Stimulated activated CD8-positive, alpha-beta memory T cell treated with anti-CD3 and anti-CD28 coated beads, Interleukin-4, amount 100 ng/mL, for 48 hours (primary cell): ENCODE measurements at regions not wholly inside any gene's neighbourhood (a gene's known extent, or its start where the extent isn't known, plus 50 kb on each side); places are given as distances from the start of the nearest gene placed in this dataset.

Experiments used
- DNase-seq: peaks from one replicate; pipeline ENCODE4 v3.0.0-alpha.2; 2020

DNA sequence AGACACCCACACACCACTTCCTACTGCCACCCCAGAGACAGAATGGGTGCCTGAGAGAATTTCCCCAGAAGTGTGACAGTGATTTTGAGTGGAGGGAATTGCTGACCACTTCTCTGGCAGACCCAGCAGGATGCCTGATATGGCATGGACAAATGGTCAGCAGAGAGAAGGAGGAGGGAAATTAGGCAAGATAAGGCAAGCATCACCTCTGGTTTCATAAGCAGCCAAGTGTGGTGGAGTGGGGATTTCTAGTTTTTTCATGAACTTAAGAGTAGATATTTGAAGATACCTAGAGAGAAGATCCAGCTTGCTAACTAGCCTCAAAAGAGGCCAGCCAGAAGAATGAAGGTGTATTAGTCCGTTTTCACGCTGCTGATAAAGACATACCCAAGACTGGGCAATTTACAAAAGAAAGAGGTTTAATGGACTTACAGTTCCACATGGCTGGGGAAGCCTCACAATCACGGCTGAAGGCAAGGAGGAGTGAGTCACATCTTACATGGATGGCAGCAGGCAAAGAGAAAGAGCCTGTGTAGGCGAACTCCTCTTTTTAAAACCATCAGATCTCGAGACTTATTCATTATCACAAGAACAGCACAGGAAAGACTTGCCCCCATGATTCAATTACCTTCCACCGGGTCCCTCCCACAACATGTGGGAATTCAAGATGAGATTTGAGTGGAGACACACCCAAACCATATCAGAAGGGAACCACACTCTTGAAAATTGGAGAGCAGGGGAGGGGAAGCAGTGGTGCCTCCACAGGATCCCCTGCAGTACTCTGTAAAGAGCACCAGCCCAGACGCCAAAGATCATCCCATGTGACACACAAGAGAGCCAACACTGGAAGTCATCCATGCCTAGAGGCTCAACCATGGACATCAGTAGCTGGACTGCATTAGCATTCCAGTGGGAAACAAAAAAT lies 64.2 kb downstream of the RBM43 start:
- DNase-seq = no peak

DNA sequence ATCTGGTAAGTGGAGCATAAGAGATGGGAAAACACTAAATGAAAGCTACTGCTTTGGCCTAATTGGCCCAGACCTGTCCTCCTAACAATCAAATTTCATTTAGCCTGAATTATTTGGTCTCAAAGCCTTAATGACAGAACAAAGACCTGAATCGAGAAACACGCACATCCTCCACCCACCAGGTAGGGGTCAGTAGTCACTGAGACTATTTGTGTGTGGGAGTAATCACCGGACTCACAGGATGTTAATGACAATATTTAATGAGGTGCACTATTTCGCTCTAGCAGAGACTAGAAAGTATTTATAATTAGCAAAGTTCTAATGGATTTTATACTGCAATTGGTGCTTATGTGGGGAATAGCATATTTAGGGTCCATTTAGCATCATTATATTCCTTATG lies 68.1 kb downstream of the RBM43 start:
- no peak for DNase-seq

DNA sequence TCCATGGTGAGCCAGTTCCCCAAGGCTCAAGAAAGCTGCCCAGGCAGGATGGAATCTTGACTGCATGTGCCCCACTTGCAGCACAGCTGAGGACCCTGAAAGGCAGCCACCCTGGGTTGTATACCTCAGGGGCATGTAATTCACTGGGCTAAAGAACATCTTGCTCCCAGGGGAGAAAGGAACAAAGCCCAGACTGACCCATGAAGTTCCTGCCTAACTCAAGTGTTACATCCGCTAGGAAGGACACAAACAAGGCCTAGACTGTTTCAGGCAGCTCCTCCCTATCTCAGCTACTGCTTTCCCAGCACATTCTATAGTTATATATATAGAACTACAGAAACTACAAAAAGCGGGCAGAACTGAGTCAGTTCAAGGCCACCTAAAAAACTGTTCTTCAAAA lies 69.0 kb downstream of the RBM43 start:
- no peak for DNase-seq

DNA sequence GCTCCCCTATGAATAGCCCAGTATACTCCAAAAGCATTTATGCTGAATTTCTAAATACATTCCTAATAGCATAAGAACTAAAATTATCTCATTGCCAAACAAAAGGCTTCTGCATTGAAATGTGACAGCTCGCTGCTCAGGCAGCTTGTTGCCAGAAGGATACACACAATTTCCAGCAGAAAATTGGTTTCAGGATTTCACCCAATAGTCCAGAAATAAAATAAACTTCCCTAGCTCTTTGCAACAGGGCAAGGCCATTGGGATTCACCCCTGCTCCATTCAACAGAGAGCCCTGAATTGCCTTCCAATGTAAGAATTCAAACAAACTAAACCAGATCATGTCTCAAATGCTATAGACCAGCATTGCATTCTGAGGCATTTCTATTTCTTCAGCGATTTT lies 70.7 kb downstream of the RBM43 start:
- no peak for DNase-seq

DNA sequence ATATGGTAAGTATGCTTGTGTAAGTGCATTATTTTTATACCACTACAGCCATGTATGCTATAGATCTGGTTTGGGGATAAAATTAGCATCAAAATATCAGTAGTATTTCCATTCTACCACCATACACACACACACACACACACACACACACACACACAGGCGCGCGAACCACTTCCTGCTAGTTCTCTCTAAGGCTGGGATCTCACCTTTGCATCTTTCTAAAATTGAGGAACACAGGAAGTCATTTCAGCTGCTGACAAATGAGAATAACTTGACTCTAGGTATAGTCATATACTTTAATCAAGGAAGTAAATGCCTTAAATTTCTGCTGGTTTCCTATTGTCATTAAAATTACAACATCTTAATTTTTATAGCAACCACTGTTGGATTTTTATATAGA lies 72.5 kb downstream of the RBM43 start:
- no peak for DNase-seq

DNA sequence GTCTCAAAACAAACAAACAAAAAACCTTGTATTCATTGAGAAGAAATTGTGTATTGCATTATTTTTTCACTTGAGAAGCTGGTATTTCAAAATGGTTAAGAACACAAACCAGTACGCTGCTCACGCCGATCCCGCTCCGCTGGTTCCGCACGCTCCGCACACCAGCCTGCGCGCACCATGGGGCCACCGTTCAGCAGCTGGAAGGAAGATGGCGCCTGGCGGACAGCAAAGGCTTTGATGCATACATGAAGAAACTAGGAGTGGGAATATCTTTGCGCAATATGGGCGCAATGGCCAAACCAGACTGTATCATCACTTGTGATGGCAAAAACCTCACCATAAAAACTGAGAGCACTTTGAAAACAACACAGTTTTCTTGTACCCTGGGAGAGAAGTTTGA lies 75.7 kb downstream of the RBM43 start:
- no peak for DNase-seq

DNA sequence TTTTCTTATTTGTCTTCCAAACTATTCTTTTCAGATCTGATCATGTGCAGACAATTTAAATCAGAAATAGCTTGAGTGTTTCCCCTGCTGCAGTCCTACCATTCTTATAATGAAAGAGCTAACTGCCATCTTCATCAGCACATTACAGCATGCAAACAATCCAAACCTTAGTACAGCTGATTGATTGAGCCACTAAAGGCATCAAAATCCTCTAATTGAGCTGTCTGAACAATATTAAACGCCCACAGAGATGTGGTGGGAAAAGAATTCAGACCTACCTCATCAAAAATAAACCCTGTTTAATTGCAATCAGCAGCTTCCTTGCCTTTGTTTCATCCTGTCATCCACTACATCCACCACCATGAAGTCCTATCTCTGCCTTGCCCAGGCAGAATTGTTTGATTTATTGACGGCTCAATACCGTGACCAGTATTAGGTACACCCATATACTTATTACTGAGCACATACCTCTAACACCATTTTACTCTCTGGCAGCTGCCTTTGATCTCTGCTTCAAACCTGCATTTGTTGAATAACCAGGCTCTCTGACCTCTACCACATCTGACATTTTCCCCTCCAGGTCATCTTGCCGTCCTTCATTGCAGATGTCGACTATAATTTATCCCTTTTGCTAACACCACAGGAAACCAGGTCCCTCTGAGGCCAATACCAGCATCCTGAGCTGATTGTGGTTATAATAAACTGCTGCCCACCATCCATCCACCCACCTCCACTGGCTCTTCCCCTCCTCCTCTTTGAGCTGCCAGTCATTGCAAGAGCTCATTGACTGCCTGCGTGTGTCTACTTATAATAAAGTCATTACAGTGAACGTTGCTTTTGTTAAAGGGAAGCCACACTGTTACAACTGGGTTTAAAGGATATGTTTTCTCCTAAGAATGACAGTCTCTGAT lies 78.5 kb downstream of the RBM43 start:
- no peak for DNase-seq

DNA sequence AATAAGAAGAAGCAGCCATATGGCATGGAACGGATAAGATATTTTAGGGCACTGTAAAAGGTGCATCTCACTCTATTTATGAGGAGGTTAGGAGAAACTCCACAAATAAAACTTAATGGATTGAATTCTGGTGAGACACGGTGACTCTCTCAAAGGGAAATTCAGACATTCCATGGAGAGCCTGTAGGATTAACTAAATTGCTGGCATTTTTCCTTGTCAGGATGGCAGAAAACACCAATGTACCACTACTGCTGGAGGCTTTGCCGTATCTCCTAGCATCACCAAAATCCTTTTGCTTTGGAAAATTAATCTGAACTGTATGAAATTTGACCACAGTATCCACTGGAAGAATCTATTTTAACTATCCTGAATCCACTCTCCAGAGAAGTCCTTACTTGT lies 79.3 kb downstream of the RBM43 start:
- DNase-seq = no peak

DNA sequence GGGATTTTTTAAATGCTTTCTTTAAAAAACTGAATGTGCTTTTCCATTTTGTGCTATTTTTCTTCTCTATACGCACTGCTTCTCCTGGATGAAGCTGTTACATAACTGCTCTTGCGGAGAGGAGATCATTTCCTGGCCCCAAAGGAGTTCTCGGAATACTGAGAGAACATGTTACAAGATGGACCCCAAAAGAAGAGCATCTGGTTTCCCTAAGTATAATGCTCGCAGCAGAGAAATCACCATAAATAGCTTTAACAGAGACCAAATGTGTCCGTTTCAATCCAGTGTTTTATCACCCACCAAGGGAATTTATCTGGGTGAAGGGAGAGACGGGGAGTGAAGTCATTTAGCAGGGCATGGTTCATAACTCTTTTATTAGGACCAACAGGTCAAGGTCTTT lies 80.1 kb downstream of the RBM43 start:
- DNase-seq = no peak

DNA sequence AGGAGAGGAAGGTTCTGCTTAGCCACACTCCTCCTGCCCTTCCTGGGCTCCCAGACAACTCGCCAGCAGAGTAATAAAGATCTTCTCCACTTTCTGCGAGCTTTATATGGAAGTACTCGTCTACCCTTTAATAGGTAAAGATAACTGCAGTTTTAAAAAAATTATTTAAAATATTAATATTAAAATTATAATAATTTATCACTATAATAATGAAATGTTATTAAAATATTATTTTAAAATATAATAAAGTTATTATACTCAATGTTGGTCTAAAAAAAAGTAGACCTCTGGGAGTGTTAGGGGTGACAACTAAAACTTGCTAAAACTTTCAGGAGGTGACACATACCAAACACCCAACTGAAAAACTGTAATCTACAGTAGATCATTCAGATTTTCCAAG lies 81.5 kb downstream of the RBM43 start:
- no peak for DNase-seq

DNA sequence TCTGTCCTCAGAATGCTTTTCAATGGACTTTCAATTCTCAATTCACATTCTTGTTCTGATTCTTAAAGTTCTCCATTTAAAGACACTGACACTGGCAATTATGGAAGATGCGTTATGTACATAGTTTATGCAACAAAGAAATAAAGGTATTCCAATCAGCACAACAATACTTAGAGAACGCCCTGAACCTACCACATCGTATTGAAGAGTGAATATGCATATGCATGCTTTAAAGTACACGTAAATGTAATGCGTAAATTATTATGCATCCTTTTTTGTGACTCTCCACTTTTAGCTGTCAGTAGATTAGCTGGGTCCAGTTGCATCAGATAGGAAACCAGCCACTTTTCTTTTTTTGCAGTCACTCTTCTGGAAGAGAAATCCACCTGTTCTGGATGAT lies 83.5 kb downstream of the RBM43 start:
- no peak for DNase-seq

DNA sequence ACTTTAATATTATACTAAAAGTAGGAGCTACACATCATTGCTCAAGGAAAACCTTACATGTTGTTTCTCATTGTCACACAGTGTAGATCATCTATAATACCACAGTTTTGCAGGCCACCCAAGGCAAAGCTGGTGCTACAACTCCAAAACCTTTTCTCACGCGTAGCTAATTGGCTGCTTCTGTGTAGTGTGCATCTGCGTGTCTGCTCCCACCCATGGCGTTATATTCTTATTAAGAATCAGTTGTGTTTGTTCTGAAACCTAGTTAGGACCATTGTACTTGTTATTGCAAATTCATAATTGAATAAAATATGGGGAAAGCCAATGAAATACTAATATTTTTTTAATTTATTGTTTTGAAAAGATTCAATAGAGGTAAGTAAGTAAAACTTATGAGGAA lies 83.9 kb downstream of the RBM43 start:
- no peak for DNase-seq

DNA sequence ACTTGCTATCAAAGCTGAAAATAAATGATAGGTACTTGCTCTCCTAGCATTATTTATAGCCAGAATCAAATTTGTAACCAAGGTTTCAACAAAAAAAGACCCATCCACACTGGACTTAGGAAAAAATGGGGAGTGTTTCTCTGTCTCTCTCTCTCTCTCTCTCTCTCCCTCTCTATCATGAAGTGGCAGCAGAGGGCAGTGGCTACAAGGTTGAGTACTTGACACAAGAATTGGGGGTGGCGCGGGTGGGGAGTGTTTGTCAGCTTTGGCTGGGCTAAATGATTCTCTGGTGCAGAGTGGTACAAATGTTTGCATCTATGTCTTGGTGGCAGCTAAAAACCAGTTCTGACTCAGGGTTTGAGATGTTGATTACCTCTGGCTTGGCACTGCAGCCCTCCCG lies 85.0 kb downstream of the RBM43 start:
- no peak for DNase-seq

DNA sequence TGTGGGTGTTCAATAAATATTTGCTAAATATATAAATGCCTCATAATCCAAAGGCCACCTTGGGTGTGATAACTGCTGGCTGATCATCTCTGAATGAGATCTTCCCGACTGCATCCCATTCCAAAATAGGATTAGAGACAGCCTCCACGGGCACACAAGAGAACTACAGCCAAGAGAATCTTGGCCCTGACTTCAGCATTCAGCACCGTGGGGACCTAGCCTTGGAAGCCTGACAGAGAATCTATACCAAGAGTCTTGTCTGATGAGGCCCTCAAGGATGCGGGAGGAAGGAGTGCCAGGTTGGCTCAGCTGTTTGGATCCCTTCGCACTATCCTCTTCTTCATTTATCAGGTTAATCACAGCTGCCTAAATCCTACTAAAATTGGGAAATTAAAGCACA lies 85.8 kb downstream of the RBM43 start:
- DNase-seq = no peak

DNA sequence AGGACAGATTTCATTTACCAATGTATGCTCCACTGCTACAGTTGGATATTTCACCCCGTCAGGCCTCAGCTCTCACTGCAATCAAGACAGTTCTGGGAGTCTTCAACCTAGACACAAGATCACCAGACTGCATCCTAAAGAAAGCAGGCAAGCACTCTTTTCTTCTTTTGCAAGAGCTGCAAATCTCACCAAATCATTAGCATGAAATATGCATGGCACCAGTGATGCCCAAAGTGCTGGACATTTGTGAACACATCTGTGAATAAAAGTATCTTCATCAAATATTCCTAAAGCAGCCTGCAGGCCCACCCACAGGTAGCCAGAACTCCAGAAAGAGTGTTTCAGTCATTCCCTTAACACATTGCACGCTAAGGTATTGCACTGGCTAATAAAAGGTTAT lies 87.5 kb downstream of the RBM43 start:
- no peak for DNase-seq

DNA sequence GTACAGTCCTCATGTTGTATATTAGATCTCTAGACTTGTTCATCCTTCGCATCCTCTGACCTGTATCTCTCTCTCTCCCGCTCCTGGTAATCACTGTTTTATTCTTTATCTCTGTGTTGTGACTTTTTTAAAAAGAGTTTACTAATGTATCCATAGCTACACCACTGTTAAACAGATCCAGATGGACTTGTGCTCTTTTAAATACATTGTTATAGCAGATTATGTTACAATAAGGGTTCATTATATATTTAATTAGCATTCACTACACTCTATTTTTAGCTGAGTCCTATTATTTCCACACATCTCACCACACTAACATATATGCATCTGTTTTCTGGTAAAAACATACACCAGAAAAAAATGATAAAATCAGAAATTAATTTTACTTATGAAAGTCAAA lies 90.5 kb downstream of the RBM43 start:
- no peak for DNase-seq

DNA sequence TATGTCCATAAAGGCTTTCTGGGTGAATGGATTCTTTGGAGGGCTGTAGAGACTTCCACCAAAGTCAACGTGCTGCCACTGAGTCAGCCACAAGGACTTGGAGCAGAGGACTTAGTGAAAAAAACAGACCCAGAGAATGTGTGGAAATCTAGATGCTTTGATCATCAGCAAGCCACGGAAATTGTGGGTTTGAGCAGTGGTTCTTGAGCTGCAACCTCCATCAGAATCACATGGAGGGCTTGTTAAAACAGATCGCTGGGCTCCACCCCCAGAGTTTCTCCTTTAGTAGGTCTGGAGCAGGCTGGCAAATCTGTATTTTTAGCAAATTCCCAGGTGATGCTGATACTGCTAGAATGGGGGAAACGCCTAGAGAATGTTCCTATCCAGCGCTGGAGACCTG lies 95.3 kb downstream of the RBM43 start:
- no peak for DNase-seq

DNA sequence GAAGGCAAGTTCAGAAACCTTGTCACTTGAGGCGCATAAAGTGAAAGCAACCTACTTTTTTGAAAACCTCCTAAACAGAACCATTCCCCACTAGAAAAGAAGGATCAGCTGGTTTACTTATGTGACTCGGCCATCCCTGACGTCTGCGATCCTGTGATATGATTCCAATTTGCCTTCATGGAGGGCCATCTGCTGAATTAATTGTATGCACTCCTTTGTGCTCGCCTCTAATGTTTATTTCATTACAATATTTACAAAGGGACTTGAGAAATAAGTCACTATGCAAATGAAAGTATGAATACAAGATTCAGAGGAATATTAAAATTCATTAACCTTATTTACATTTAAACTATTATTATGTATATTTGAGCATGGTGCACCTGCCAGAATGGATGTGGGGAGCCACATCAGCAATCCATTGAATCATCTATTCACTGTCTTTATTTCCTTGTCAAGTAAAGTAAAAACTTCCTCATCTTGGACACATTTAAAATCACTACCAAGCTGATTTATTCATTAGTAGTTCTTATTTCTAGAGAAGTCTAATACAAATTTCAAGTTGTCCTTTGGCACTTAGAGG lies 96.5 kb downstream of the RBM43 start:
- DNase-seq = no peak

DNA sequence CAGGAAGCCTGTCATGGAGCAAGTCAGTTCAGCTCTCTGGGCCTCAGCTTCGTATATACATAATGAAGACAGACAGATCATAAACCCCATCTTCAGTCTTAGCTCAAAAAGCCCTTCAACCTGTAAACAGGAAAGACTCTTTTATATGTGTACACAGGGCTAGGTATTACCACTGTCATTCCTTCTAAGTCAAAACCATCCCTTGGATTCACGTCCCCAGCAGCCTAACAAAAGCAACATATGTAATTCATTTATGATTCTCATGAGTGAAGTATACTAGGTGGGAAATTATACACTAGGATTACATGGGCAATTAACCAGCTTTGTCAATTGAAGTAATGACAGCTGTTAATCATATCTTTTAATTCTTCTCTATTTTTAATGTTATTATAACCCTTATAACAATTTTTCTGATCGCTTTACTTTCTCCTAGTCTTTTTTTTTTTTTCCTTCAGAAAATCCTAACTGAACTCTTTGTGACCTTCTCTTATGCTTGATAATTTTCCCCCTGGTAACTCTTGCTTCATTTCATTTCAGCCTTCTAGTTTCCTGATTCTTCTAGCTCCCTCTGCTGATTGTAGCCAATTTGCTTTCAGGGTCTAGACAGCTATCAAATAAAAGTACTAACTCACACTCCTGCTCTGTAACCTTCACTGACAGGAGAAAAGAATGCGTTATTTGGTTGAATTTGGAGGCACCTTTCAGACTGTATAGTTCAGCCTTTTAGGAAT lies 99.7 kb downstream of the RBM43 start:
- no peak for DNase-seq

DNA sequence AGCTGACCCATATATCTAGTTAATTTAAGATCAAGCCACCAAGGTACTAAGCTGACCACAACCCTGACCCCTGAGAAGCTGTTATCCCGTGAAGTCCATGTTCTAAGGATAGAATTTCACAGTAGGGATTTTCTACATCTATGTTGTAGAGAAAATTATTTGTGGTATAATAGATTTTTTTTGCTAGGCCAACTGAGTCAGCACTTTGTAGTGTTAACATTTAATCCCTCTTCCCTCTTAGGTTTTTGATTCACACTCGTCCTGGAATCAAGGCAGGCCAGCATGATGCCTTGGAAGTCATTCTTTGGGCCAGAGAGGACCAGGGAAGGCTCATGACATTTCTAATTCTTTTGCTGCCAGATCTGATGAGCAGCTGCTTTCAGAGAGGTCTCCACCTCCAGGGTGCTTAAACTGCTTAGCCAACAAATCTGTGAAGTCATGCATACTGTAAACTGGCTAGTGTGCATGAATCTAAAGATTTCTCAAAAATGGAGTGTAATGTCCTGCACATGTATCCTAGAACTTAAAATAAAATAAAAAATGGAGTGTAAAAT lies 102.5 kb downstream of the RBM43 start:
- no peak for DNase-seq

DNA sequence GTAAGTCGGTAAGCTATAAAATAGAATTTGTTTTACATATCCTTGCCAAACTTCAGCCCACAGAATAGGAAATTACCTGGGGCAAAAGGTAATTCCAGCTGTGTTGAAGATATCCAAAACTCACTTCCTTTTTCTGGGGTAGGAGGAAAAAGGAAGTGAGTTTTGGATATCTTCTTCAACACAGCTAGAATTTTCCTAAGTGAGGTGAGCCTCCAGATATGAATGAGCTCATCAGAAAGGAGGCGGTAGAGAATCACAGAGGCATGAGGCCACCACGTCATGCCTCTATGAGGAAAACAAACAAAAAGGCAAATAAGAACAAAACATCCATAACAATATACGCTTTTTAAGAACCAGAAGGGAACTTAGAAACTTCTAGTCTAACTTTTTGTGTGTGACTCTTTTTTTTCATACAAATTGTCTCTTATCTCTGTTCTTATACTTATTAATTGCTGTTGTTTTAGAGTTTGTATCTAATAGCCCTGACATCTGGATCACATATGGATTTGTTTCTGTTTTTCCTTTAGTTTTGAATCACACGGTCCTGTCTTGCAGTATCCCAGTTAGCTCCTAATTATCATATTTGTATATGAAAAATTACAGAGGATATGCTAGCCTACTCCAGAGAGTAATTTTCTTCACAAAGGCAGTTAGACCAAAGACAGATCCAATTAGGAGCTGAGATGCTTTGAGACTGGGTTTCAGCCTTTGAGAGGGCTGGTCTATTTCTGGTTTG lies 104.5 kb downstream of the RBM43 start:
- no peak for DNase-seq

DNA sequence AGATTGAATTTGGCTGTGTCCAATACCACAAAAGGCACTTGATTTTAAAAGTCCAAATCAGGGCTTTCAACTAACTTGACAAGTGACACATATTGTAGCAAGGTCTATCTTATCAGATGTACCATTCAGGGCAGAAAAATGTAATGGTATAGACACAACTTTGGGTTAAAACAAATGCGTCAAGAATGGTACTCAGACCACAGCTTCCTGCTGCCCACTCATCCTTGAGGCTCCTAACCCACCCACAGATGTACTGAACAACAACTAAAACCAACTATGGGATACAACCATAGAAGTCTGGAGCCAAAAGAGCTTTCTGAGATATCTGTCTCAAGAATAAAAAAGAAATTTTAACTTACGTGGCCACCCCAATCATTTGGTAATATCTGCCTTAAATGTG lies 105.2 kb downstream of the RBM43 start:
- DNase-seq = no peak
